NCI-H526 (cell line): ENCODE measurements at regions not wholly inside any gene's neighbourhood (a gene's known extent, or its start where the extent isn't known, plus 50 kb on each side); places are given as distances from the start of the nearest gene placed in this dataset.
A peak's percentile ranks its signal among the peaks of the same experiment; 100 is the strongest.

ENCODE experiments used
- DNase-seq, 2 experiments: peaks; one replicate each; lab custom pipeline; 2025; lab: John Stamatoyannopoulos, UW

DNA sequence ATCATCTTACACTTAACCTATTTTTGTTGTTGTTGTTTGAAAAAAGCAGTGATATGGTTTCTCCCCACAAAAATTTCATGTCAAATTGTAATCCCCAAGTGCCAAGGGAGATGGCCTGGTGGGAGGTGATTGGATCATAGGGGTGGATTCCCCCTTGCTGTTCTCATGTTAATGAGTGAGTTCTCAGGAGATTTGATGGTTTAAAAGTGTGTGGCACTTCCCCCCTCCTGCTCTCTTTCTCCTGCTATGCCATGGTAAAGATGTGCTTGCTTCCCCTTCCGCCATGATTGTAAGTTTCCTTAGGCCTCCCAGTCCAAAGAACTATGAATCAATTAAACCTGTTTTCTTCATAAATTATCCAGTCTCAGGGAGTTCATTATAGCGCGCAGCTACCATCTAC lies 1362.7 kb upstream of the FAM98A start:
- DNase-seq = no peak

DNA sequence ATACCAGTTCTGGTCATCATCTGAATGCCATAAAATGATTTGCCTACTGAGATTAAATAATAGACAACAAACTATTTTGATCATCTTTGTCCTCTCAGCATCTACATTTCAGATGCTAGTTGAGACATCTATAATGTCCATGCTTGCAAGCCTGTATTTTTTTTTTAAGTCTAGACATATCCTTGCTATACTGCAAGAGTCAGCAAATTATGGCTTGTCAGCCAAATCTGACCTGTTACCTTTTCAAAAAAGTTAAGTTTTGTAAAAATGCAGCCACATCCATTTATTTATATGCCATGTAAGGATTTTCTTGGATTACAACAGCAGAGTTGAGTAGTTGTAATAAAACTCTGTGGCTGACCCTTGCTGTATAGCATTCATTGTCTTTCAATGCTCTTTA lies 1355.7 kb upstream of the FAM98A start:
- no peak for DNase-seq

DNA sequence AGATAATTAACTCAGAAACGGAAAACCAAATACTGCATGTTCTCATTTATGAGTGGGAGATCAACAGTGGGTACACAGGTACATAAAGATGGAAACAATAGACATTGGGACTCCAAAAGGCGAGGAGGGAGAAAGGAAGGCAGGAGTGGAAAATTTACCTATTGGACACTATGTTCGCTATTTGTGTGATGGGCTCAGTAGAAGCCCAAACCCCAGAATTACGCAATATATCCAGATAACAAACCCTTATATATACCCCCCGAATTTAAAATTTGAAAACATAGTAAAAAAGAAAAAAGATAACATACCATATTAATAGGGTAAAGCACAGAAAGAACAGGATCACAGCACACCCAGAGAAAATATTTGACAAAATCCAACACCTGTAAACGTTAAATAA lies 1351.7 kb upstream of the FAM98A start:
- DNase-seq = no peak

DNA sequence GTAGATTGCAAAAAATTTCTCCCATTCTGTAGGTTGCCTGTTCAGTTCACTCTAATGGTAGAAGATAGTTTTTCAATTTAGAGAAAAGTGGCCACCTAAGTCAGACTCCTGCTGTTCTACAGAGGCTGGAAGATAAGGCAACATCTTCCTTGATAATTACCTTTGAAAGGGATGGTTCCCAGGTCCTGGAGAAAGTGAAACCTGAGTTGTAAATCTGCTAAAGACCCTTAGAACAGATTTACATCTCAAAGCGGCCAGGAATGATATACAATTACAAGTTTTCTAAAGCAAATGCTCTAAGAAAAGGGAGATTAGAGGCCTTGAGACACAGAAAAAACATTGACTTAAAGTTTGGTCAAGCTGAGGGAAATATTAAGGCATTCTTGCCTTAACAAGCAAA lies 1350.2 kb upstream of the FAM98A start:
- no peak for DNase-seq

DNA sequence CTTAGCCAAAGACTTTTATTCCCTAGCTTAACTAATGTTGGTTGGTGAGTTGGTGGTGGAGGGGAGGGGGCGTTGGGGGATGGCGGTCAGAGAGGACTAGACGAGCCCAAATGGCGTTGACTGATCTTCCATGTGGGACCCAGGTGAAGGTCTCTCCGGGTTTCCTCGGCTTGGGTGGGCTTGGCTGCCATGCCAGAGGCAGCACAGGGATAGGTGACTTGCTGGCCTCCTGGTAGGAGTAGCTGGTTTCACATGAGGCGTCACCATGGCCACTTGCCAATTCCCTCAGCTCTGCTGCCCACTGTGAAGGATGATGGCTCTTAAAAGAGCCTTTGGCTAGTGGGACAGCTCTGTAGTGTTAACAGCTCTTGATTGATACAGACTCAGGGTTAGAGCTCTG lies 1337.0 kb upstream of the FAM98A start:
- no peak for DNase-seq

DNA sequence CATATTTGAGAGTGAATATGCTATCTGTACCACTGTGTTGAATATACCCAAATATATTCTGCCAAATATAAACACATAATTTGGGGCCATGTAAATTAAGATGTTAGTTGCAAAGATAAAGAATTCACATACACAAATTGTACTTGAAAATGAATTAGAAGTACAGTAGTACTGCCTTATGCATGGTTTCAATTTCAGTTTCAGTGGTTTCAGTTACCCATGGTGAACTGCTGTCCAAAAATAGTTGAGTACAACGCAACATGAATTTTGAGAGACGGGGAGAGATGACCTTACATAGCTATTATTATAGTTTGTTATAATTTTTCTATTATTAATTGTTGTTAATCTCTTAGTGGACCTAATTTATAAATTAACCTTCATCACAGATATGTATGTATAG lies 1313.0 kb upstream of the FAM98A start:
- DNase-seq = no peak

DNA sequence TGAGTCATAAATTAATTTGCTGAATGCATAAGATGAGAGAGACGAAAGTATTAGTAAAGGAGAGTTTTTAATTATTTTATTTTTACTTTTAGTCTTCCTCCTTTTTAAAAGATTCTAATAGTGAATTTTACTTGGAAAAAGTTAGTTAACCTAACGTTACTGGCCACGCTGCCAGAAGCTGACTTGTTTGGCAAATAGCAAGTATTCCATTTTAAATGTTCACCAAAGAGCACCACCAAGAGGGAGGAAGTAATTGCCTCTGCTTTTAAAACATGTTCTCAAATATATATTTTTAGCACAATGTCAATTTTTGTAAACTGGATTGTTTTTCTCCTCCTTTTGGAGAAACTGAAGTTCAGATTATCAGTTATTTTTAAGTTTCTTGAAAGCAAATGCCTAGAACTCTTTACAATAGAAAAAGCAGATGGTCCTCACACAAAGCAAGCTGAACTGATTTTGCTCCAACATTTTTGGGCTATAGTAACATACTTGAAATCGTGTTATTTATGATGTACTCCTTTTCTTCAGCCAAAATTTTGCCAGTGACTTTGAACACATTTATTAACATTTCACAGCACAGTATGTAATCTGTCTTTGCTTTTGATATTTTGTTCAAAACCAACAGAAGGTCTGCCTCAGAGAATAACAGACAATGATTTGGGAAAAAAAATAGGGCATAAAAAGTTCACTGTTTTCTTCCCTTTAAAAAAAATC lies 1311.0 kb upstream of the FAM98A start:
- no peak for DNase-seq

DNA sequence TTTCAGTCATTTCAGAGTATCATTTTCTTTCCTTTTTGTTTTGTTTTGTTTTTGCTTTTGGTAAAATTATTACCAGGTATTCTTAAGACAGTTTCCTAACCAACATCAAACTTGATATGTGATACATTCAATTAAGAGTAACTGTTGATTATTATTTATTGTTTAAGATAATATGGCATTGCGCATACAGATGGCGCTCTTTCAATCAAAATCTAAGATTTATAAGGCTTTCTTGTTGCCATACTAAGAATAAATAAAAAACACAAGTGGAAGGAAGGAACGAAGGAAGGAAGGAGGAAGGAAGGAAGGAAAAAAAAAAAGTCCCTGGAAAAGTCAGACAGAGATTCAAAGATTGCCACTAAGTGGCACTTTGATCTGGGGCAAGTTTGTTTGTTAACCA lies 1308.7 kb upstream of the FAM98A start:
- DNase-seq = no peak

DNA sequence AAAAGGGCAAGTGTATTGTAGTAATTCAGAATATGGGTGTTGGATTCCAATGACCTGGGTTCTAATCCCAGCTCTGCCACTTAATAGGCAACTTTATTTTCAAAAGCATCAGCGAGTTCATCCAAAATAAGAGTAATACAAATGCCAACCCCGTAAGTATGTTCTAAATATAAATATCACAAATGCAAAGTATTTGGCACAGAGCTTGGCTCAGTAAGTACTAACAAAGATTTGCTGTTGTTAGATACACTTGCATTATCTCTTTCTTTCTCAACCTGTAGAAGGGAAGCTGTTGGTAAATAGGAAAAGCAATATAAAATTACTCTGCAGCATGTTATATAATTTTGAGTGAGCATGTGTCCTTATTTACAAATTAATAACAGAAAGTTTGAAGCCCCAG lies 1302.6 kb upstream of the FAM98A start:
- DNase-seq = no peak

DNA sequence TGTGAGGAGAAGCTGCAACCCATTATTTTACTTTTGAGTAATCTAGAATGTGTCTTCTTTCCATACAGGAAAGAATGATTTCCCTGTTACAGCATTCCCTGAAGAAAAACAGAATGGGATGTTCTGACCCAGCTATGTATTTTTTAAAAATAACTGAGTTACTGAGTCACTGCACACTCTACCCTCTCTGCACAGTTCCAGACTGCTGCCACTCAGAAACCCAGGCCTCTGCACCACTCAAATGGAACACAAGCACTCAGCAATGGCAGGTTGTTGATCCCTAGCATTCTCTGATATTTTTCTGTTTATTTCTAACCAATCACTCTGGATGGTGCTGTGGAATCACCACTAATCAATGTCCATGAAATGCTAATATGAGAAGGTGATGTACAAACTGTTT lies 1300.0 kb upstream of the FAM98A start:
- no peak for DNase-seq

DNA sequence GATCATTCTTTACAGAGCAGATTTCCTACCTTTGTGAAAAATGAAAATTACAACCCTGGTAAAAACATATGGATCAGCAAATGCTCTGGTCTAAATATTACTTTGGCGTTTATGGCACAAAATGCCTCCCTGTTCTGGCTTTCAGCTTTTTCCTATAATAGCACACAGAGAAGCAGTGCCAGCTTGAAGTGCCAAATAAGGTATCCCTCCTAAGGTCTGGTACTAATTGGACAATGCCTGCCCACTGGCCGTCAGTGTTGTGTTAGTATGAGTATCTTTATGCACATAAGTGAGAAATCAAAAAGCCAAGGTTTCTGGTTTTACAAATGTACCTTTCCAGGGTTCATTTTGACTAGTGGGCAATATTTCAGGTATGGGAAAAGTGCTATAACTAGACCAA lies 1293.7 kb upstream of the FAM98A start:
- DNase-seq = no peak

DNA sequence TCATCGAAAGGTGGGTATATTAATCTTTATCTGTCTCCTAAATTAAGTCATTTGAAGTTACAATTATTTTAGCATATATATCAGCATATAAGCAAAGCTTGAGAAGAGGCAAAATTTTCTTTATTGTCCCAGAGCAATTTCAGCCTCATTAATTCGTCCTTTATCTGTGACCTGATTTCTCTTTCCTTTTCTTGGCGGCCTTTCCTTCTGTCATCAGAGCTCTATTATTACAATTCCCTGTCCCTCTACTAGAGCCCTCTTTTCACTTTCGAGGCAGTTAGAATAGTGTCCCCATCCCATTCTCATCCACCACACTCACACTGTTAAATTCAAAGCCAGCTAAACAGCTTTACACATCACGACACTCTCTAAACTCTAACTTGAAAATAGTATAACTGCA lies 1293.2 kb upstream of the FAM98A start:
- DNase-seq = no peak

DNA sequence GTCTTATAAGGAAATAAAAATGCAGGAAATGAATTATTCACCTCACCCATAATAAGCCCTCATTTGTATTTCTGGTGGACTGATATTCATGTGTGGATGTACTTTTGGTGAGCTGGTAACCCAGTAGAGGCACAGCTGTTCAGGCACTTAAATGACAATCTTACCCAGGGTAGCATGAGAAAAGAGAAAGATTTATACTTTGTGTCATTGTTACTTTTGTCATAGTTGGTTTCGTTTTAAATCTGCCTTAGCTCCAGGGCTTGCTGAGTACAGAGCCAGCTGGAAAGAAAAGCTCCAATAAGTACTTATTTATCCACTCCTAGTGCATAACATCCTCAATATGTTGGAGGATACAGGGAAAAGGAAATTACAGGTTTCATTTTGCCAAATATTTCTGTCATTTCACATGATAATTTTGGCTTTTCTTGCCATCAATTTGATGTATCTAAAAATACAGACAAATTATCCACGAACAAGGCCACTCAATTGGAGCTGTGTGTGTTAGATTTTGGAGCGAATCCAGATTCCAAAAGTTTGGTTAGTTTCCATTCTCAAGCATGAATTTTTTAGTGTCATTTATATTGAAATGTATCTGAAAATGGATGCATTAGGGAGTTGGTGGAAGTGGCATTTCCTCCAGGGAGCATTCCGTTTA lies 1276.1 kb upstream of the FAM98A start:
- no peak for DNase-seq

DNA sequence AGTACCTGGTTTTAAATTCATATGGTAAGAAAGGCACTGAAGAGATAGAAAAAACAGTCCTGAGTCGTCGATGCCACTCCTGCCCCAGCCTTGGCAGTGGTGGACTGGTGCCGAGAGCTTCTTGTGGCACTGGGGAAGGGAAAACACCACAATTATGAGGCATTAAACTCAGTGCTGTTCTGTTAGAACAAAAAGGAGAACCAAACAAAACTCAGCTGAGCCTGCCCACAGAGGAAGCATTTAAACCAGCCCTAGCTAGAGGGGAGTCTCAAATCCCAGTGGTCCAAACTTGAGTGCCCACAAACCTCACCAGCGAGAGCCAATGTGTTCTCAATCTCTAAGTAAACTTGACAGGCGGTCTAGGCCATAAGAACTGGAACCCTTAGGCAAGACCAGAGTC lies 1254.5 kb upstream of the FAM98A start:
- no peak for DNase-seq

DNA sequence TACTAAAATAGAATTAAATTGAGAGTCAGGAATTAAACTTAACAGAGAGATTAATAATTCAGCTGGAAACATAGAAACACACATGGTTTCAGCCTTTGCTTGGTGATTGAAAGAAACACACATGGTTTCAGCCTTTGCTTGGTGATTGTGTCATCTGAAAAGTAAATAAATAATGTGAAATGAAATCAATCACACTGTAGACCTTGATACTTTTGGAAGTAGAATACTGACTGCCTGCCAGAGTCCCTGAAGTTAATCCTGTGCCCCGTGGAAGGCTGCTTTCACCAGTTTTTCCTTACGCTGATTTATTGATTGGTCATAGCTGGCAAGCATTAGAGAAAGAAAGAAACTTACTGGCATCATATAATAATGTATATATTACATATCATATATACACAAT lies 1252.7 kb upstream of the FAM98A start:
- DNase-seq = no peak

DNA sequence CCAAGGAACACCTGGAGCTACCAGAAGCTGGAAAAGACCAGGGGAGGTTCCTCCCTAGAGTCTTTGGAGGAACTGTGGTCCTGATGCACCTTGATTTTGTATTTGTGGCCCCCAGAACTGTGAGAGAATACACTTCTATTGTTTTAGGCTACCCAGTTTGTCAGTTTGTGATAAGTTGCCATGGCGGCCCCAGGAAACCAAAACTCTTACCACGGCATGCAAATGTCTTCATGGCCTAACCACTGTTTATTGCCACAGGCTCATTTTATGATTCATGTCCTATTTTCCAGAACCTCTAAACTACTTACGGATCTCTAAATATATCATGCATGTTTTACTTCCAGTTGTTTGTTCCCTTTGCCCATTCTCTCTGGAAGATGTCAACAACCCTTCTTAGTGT lies 1250.7 kb upstream of the FAM98A start:
- peak; percentile 53 to 55 for DNase-seq

DNA sequence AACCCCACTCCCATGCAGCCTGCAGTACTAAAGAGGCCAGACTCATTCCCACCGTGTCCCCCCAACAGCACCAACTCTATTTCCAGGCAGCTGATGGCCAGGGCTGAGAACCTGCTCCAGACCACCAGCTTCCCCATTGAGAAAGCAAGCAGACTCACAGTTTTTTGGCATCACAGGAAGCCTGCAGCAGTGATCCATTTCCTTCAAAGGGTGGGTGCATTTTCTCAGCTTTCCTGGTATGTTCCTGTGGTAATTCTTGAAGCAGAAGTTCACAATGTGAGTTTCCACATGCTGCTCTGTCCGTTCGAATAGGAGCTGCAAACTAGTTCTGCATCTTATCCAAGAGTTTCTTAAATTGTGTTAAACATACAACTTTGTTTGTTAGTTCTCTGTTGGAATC lies 1249.6 kb upstream of the FAM98A start:
- DNase-seq = no peak

DNA sequence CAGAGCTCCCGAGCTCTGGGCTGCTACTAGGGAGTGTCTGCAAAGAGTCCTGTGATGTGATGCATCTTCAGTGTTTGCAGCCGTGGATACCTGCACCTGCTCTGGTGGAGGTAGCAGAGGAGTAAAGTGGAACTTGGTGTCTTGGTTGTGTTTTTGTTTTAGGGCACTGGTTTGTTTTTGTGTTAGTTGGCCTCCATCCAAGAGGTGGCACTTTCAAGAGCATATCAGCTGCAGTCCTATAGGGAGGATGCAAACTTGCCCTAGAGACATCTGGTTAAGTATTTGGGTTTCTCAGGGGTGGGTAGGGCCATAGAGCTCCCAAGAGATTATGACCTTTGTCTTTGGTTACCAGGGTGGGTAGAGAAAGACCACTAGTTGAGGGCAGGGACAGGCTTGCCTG lies 1249.0 kb upstream of the FAM98A start:
- DNase-seq = no peak

DNA sequence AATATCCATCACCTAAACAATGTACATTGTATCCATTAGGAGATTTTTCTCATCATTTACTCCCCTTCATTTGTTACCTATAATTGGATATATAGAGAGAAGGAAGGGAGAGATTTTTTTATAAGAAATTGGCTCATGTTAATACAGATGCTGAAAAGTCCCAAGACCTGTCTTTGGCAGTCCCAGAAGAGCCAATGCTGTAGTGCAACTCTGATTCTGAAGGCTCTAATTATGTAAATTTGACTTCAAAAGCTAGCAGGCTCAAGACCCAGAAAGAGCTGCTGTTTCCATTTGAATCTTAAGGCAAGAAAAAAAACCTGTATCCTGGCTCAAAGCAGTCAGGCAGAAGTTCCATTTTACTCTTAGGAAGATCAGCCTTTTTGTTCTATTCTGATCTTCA lies 1245.5 kb upstream of the FAM98A start:
- DNase-seq = no peak

DNA sequence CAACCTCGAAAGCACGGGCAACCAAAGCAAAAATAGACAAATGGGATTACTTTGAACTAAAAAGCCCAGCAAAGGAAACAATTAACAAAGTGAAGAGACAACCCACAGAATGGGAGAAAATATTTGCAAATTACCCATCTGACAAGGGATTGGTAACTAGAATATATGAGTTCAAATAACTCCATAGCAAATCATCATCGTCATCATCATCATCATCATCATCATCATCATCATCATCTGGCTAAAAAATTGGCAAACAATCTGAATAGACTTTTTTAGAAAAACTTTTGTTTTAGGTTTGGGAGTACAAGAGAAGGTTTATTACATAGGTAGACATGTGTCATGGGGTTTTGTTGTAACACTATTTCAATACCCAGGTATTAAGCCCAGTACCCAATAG lies 1239.3 kb upstream of the FAM98A start:
- DNase-seq = no peak

DNA sequence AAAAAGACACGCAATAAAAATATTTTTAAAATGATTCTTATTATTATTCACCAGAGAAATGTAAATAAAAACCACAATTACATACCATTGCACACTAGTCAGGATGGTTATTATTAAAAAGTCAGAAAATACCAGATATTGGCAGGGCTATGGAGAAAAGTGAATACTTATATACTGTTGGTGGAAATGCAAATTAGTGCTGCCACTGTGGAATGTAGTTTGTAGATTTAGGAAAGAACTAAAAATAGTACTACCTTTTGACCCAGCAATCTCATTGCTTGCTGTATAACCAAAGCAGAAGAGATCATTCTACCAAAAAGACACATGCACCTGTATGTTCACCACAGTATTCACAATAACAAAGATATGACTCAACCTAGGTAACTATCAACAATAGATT lies 1237.3 kb upstream of the FAM98A start:
- DNase-seq = no peak

DNA sequence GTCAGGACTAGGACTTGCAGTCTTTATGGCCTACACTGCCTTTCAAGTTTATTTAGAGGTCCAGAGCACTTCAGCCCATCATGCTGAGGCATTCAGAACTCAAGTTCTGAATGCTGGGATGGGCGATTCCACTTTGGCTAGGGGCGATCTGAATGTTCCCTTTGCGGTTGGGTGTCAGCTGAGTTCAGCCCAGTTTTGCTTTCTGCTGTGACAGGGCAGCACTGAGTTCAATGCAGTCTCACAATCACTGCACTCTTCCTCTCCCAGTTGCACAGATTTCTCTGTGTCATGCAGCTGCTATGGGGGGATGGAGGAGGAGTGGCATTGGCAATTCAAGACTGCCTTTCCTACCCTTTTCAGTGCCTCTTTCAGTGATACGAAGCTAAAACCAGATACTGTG lies 1232.0 kb upstream of the FAM98A start:
- DNase-seq = no peak

DNA sequence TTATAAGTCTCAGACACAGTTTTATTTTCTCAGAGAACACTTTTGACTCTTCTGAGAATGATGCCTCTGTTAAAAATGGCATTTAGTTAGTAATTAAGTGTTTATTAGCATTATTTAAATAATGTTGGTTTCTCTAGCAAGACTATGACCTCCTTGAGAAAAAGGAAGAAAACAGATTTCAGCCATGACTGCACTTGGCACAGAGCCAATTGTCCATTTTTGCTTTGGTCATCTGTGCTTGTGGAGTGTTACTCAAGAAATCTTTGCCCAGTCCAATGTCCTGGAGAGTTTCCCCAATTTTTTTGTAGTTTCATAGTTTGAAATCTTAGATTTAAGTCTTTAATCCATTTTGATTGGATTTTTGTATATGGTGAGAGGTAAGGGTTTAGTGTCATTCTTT lies 1229.4 kb upstream of the FAM98A start:
- no peak for DNase-seq

DNA sequence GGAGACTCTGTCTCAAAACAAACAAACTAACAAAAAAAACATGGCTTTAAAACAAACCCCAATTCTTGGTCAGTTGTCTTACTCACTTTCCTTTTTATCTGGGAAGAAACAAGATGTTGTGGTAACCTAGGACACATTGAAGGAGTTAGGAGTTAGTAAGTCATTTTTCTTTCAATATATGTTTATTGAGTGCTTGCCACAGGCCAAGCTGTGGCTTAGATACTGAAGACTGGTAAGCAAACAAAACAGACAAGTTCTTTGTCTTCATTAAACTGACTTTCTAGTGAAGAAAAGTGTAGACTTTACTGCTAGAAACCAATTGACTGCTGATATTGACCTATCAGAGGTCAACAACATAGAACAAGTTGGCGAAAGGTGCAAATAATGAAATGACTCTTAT lies 1228.3 kb upstream of the FAM98A start:
- DNase-seq = no peak
